ENCODE measurements at regions not wholly inside any gene's neighbourhood (a gene's known extent, or its start where the extent isn't known, plus 50 kb on each side); places are given as distances from the start of the nearest gene placed in this dataset.

DNA sequence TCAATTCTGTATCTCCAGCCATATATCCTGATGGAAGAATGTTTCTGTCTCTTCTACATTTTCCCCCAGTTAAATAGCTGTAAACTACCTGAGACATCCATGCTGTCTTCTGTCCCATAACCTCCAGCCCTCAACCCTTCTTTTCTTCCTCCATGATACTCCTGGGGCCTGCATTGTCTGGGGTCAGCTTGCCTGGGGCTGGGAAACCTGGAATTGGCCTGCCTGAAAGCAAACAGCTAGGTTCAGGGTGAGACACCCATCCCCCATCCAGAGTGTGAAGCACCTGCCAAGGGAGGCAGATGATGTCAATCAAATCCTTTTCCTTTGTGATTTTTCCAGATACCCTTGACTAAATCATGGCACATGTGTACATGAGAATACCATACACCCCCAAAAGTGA, 313.7 kb upstream of the MGAT5 start (continued):
- TF ChIP-seq, protein P1, sequence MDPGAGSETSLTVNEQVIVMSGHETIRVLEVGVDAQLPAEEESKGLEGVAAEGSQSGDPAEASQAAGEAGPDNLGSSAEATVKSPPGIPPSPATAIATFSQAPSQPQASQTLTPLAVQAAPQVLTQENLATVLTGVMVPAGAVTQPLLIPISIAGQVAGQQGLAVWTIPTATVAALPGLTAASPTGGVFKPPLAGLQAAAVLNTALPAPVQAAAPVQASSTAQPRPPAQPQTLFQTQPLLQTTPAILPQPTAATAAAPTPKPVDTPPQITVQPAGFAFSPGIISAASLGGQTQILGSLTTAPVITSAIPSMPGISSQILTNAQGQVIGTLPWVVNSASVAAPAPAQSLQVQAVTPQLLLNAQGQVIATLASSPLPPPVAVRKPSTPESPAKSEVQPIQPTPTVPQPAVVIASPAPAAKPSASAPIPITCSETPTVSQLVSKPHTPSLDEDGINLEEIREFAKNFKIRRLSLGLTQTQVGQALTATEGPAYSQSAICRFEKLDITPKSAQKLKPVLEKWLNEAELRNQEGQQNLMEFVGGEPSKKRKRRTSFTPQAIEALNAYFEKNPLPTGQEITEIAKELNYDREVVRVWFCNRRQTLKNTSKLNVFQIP (CRISPR knock-in tag; IDR thresholded peaks at IDR 0.05; ENCODE audit: borderline replicate concordance, low read depth): no peak
- no peak for TF ChIP-seq CSDC2 (CRISPR knock-in tag; IDR thresholded peaks at IDR 0.05)

DNA sequence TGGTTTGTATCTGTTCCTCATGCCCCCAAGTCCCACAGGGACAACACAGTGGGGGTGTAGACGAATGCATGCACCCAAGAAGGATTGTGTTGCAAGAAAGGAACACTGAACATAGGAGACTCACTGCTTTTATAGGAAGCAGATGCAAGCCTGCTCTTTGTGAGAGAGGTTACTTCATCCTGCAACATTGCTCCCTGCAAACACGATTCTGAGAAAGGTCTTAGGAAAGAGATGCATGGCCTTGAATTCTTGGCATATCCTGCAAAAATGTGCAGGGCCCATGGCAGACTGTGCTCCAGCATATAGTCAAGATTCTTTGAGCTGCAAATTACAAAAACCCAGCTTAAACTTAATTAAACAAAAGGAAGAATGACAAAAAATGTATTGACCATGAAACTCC, 312.2 kb upstream of the MGAT5 start:
- TF ChIP-seq ARNTL (CRISPR knock-in tag; IDR thresholded peaks at IDR 0.05; ENCODE audit: borderline replicate concordance, low read depth): no peak
- TF ChIP-seq, protein P2, sequence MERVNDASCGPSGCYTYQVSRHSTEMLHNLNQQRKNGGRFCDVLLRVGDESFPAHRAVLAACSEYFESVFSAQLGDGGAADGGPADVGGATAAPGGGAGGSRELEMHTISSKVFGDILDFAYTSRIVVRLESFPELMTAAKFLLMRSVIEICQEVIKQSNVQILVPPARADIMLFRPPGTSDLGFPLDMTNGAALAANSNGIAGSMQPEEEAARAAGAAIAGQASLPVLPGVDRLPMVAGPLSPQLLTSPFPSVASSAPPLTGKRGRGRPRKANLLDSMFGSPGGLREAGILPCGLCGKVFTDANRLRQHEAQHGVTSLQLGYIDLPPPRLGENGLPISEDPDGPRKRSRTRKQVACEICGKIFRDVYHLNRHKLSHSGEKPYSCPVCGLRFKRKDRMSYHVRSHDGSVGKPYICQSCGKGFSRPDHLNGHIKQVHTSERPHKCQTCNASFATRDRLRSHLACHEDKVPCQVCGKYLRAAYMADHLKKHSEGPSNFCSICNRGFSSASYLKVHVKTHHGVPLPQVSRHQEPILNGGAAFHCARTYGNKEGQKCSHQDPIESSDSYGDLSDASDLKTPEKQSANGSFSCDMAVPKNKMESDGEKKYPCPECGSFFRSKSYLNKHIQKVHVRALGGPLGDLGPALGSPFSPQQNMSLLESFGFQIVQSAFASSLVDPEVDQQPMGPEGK (CRISPR knock-in tag; IDR thresholded peaks at IDR 0.05; ENCODE audit: borderline replicate concordance): no peak
- TF ChIP-seq, protein P3, sequence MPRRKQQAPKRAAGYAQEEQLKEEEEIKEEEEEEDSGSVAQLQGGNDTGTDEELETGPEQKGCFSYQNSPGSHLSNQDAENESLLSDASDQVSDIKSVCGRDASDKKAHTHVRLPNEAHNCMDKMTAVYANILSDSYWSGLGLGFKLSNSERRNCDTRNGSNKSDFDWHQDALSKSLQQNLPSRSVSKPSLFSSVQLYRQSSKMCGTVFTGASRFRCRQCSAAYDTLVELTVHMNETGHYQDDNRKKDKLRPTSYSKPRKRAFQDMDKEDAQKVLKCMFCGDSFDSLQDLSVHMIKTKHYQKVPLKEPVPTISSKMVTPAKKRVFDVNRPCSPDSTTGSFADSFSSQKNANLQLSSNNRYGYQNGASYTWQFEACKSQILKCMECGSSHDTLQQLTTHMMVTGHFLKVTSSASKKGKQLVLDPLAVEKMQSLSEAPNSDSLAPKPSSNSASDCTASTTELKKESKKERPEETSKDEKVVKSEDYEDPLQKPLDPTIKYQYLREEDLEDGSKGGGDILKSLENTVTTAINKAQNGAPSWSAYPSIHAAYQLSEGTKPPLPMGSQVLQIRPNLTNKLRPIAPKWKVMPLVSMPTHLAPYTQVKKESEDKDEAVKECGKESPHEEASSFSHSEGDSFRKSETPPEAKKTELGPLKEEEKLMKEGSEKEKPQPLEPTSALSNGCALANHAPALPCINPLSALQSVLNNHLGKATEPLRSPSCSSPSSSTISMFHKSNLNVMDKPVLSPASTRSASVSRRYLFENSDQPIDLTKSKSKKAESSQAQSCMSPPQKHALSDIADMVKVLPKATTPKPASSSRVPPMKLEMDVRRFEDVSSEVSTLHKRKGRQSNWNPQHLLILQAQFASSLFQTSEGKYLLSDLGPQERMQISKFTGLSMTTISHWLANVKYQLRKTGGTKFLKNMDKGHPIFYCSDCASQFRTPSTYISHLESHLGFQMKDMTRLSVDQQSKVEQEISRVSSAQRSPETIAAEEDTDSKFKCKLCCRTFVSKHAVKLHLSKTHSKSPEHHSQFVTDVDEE (CRISPR knock-in tag; IDR thresholded peaks at IDR 0.05): no peak
- no peak for TF ChIP-seq ZFP3 (CRISPR knock-in tag; IDR thresholded peaks at IDR 0.05)
- no peak for TF ChIP-seq ZC3H10 (CRISPR knock-in tag; IDR thresholded peaks at IDR 0.05)
- no peak for TF ChIP-seq ISL1 (CRISPR knock-in tag; IDR thresholded peaks at IDR 0.05)
- TF ChIP-seq RARB (CRISPR knock-in tag; IDR thresholded peaks at IDR 0.05): no peak
- TF ChIP-seq ZNF565 (CRISPR knock-in tag; conservative IDR thresholded peaks at IDR 0.05; ENCODE audit: low read depth): no peak
- TF ChIP-seq SNAI2 (CRISPR knock-in tag; IDR thresholded peaks at IDR 0.05): no peak
- TF ChIP-seq, protein P4, sequence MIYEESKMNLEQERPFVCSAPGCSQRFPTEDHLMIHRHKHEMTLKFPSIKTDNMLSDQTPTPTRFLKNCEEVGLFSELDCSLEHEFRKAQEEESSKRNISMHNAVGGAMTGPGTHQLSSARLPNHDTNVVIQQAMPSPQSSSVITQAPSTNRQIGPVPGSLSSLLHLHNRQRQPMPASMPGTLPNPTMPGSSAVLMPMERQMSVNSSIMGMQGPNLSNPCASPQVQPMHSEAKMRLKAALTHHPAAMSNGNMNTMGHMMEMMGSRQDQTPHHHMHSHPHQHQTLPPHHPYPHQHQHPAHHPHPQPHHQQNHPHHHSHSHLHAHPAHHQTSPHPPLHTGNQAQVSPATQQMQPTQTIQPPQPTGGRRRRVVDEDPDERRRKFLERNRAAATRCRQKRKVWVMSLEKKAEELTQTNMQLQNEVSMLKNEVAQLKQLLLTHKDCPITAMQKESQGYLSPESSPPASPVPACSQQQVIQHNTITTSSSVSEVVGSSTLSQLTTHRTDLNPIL (CRISPR knock-in tag; IDR thresholded peaks at IDR 0.05; ENCODE audit: low read depth): no peak
- no peak for TF ChIP-seq GLIS3 (CRISPR knock-in tag; IDR thresholded peaks at IDR 0.05)
- no peak for TF ChIP-seq TOX (CRISPR knock-in tag; IDR thresholded peaks at IDR 0.05; ENCODE audit: borderline replicate concordance)
- TF ChIP-seq ZNF70 (CRISPR knock-in tag; IDR thresholded peaks at IDR 0.05): no peak

DNA sequence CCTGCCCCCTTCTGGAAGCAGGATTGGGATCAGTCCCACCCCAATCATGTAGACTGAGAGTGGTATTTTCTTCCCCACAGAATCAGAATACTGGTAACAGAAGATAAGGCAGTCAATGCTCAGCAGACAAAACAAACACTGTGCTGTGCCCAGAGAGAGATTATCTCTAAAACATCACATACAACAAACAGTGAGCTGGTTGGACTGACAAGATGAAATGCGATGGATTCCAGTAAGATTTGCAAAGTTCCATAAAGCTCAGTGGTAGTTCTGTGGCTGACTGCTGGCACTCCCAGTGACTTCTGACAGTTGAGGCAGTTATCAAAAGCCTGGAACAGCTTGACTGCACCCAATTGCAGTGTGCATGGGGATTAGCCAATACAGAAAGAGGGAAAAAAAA, 311.5 kb upstream of the MGAT5 start:
- ATAC-seq: no peak

More for the DNA sequence above, 312.2 kb upstream of the MGAT5 start:
- ATAC-seq: no peak

More for the DNA sequence above, 311.5 kb upstream of the MGAT5 start:
- TF ChIP-seq, protein P5, sequence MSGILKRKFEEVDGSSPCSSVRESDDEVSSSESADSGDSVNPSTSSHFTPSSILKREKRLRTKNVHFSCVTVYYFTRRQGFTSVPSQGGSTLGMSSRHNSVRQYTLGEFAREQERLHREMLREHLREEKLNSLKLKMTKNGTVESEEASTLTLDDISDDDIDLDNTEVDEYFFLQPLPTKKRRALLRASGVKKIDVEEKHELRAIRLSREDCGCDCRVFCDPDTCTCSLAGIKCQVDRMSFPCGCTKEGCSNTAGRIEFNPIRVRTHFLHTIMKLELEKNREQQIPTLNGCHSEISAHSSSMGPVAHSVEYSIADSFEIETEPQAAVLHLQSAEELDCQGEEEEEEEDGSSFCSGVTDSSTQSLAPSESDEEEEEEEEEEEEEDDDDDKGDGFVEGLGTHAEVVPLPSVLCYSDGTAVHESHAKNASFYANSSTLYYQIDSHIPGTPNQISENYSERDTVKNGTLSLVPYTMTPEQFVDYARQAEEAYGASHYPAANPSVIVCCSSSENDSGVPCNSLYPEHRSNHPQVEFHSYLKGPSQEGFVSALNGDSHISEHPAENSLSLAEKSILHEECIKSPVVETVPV (CRISPR knock-in tag; IDR thresholded peaks at IDR 0.05): no peak
- TF ChIP-seq CSDC2 (CRISPR knock-in tag; IDR thresholded peaks at IDR 0.05): no peak
- TF ChIP-seq TOX (CRISPR knock-in tag; IDR thresholded peaks at IDR 0.05; ENCODE audit: borderline replicate concordance): no peak
- TF ChIP-seq, protein P1 (CRISPR knock-in tag; IDR thresholded peaks at IDR 0.05; ENCODE audit: borderline replicate concordance, low read depth): no peak
- TF ChIP-seq SNAI2 (CRISPR knock-in tag; IDR thresholded peaks at IDR 0.05): no peak
- no peak for TF ChIP-seq BACH2 (CRISPR knock-in tag; IDR thresholded peaks at IDR 0.05; ENCODE audit: borderline replicate concordance)
- TF ChIP-seq OSR1 (CRISPR knock-in tag; IDR thresholded peaks at IDR 0.05): no peak
- no peak for TF ChIP-seq ZC3H10 (CRISPR knock-in tag; IDR thresholded peaks at IDR 0.05)

All from SK-N-SH treated with all-trans-retinoic acid at 6 μM for 48 hours (cell line).